ENCODE measurements at regions not wholly inside any gene's neighbourhood (a gene's known extent, or its start where the extent isn't known, plus 50 kb on each side); places are given as distances from the start of the nearest gene placed in this dataset.

DNA sequence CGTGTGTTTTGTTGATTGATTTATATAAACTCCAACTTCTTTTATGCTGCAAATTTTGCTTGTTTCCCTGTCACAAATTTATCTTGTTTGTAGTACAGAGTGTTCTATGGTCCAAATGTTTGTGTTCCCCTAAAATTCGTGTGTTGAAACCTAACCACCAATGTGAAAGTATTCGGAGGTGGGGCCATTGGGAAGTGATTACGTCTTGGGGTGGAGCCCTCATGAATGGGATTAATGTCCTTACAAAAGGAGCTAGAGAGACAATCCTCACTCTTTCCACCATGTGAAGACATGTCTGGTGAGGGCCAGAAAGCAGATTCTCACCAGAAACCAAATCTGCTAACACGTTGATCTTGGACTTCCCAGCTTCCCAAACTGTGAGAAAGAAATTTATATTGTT lies 262.0 kb downstream of the MAN2A1 start:
- Histone ChIP-seq H4K8ac (replicated peaks; ENCODE audit: insufficient read length, low read depth, low read length) (no peak overlapping the region), H2BK15ac (ENCODE audit: low read depth, low read length) (no peak overlapping the region), H4K91ac (ENCODE audit: insufficient read length, low read depth, low read length) (no peak overlapping the region), H3K27ac (ENCODE audit: insufficient read length, low read depth, low read length) (no peak overlapping the region), H2AK5ac (ENCODE audit: insufficient read length, low read length) (no peak overlapping the region), H2AFZ (ENCODE audit: low read length) (no peak overlapping the region), H2BK120ac (ENCODE audit: low read depth, low read length, poor library complexity, severe bottlenecking) (no peak overlapping the region), H3K56ac (ENCODE audit: insufficient read length, low read depth, low read length) (no peak overlapping the region), H3T11ph (ENCODE audit: low read length) (no peak overlapping the region), H3K79me1 (ENCODE audit: insufficient read depth, low read depth, low read length, poor library complexity, severe bottlenecking) (no peaks in the 10 kb centered on the region), H2BK20ac (ENCODE audit: low read depth, low read length, poor library complexity, severe bottlenecking) (no peak overlapping the region), H4K20me1 (ENCODE audit: control insufficient read depth, insufficient read depth, insufficient read length) (no peaks in the 10 kb centered on the region), H3K4me2 (ENCODE audit: insufficient read depth, insufficient read length, low read length) (no peak overlapping the region), H4K5ac (ENCODE audit: insufficient read length, low read depth, low read length) (no peak overlapping the region), H2BK5ac (ENCODE audit: insufficient read length, low read length) (no peak overlapping the region), H3K23me2 (ENCODE audit: insufficient read length, low read depth, low read length, poor library complexity, severe bottlenecking) (no peaks in the 10 kb centered on the region), H3K9ac (ENCODE audit: extremely low read depth, insufficient read length, low read length) (no peak overlapping the region), H3K23ac (ENCODE audit: insufficient read length, low read depth, low read length) (no peak overlapping the region), H3K79me2 (ENCODE audit: insufficient read depth, low read length) (no peaks in the 10 kb centered on the region), H3K4me1 (ENCODE audit: insufficient read depth, low read length) (no peaks in the 10 kb centered on the region), H2BK12ac (ENCODE audit: insufficient read length, low read depth, low read length) (no peak overlapping the region), H3K18ac (ENCODE audit: insufficient read length, low read depth, low read length) (no peak overlapping the region), H3K14ac (ENCODE audit: insufficient read depth, low read length) (no peak overlapping the region), H3K27me3 (ENCODE audit: insufficient read depth, low read length) (no peaks in the 10 kb centered on the region), H3K4ac (ENCODE audit: low read depth, low read length) (no peak overlapping the region), H3K9me3 (ENCODE audit: control insufficient read depth, low read depth, low read length) (no peaks in the 10 kb centered on the region)
- DNase-seq: no peak
- Mint-ChIP-seq H3K9me3 (no peaks in the 10 kb centered on the region), H3K36me3 (ENCODE audit: insufficient read depth in 1 of 3, low read depth in 3 of 3) (no peaks in the 10 kb centered on the region), H3K4me3 (no peak overlapping the region), H3K27me3 (ENCODE audit: low read depth) (no peaks in the 10 kb centered on the region), H3K27ac (no peak overlapping the region), H3K4me1 (0 out of 4 replicates have a peak, but pooled peaks cover 0 to 5% of the 10 kb centered on the region in 2 experiments)
- WGBS (ENCODE audit: extremely low coverage, insufficient read length, low lambda C conversion rate): no CpG with 5 or more reads among the region's 5 CpGs
- TF ChIP-seq, protein P1, sequence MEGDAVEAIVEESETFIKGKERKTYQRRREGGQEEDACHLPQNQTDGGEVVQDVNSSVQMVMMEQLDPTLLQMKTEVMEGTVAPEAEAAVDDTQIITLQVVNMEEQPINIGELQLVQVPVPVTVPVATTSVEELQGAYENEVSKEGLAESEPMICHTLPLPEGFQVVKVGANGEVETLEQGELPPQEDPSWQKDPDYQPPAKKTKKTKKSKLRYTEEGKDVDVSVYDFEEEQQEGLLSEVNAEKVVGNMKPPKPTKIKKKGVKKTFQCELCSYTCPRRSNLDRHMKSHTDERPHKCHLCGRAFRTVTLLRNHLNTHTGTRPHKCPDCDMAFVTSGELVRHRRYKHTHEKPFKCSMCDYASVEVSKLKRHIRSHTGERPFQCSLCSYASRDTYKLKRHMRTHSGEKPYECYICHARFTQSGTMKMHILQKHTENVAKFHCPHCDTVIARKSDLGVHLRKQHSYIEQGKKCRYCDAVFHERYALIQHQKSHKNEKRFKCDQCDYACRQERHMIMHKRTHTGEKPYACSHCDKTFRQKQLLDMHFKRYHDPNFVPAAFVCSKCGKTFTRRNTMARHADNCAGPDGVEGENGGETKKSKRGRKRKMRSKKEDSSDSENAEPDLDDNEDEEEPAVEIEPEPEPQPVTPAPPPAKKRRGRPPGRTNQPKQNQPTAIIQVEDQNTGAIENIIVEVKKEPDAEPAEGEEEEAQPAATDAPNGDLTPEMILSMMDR (conservative IDR thresholded peaks at IDR 0.05): no peak

All from H9 (cell line).